Tibial artery (tissue), 4 donors: ENCODE measurements at regions not wholly inside any gene's neighbourhood (a gene's known extent, or its start where the extent isn't known, plus 50 kb on each side); places are given as distances from the start of the nearest gene placed in this dataset.

ENCODE experiments used
- DNase-seq, 2 donors: peaks; one replicate each; pipeline ENCODE4 v3.0.0-alpha.2; 2019
- H3K27ac ChIP-seq, 2 donors: fragments of 200-600 bp; sonication (generic) in 1 of 2; 1 replicate in 1 of 2; 2 replicates in 1 of 2; pipeline ENCODE4 v1.5.1; 2018 to 2019; ENCODE audit warnings: mild to moderate bottlenecking in 1 of 2
- H3K27me3 ChIP-seq, 2 donors: fragments of 200-600 bp; sonication (generic) in 1 of 2; one replicate each; pipeline versions ENCODE4 v1.5.1 to v1.6.0; 2016 to 2019
- H3K36me3 ChIP-seq, 3 donors: fragments of 200-600 bp; sonication (generic) in 2 of 3; one replicate each; pipeline ENCODE4 v1.5.1; 2016 to 2019; ENCODE audit warnings: mild to moderate bottlenecking in 2 of 3
- H3K4me1 ChIP-seq, 4 donors: fragments of 200-600 bp; sonication (generic) in 2 of 4; 1 replicate in 3 of 4; 2 replicates in 1 of 4; pipeline ENCODE4 v1.5.1; 2016 to 2019
- H3K4me3 ChIP-seq, 2 donors: fragments of 200-600 bp; sonication (generic) in 1 of 2; 1 replicate in 1 of 2; 2 replicates in 1 of 2; pipeline ENCODE4 v1.5.1; 2018 to 2019; ENCODE audit warnings: mild to moderate bottlenecking in 2 of 2
- H3K9me3 ChIP-seq, 3 donors: fragments of 200-600 bp; sonication (generic) in 1 of 3; one replicate each; pipeline ENCODE4 v1.5.1; 2016 to 2019
- CTCF ChIP-seq, 2 experiments: fragments of 200-600 bp in 1 of 2; fragments of 450-650 bp in 1 of 2; IDR thresholded peaks; one replicate each; pipeline ENCODE4 v1.5.1; 2017 to 2019; ENCODE audit warnings: antibody characterized with exemption in 2 of 2, mild to moderate bottlenecking in 1 of 2, moderate library complexity in 1 of 2
- intact Hi-C: fragments of 100-400 bp; cut with DNase I; formaldehyde crosslinking; loops from one replicate; pipeline ENCODE4 v1.15.0; 2023; ENCODE audit warnings: low total_unique reads

GRCh38 chr1:55750628-55750995 lies 535.4 kb upstream of the USP24 start:
- Histone ChIP-seq H3K4me1 (no peaks in the 10 kb centered on the region), H3K27me3 (no peaks in the 10 kb centered on the region), H3K27ac (no peak overlapping the region), H3K9me3 (no peaks in the 10 kb centered on the region), H3K36me3 (no peaks in the 10 kb centered on the region), H3K4me3 (no peak overlapping the region)
- intact Hi-C loops, result no loop called here
- no peak for TF ChIP-seq CTCF (IDR thresholded peaks at IDR 0.05)
- DNase-seq, result no peak

- DNase-seq, result no peak
- TF ChIP-seq CTCF (IDR thresholded peaks at IDR 0.05), result no peak
- no peaks in the 10 kb centered on the region for H3K4me1 ChIP-seq
- intact Hi-C loops, result no loop called here
- no peaks in the 10 kb centered on the region for H3K9me3 ChIP-seq
- H3K27me3 ChIP-seq, result no peaks in the 10 kb centered on the region
- H3K4me3 ChIP-seq, result no peak overlapping the region
- H3K27ac ChIP-seq, result no peak overlapping the region
- no peaks in the 10 kb centered on the region for H3K36me3 ChIP-seq
Measured at GRCh38 chr1:55749975-55750627, 534.9 kb upstream of the USP24 start.

- Histone ChIP-seq H3K9me3 (no peaks in the 10 kb centered on the region), H3K27me3 (no peaks in the 10 kb centered on the region), H3K4me3 (no peak overlapping the region), H3K4me1 (no peaks in the 10 kb centered on the region), H3K36me3 (no peaks in the 10 kb centered on the region), H3K27ac (no peak overlapping the region)
- intact Hi-C loops, result no loop called here
- TF ChIP-seq CTCF (IDR thresholded peaks at IDR 0.05), result no peak
- no peak for DNase-seq
Measured at GRCh38 chr1:55747408-55747841, 532.3 kb upstream of the USP24 start.

GRCh38 chr1:55746710-55747109 lies 531.5 kb upstream of the USP24 start:
- H3K4me1 ChIP-seq, result no peaks in the 10 kb centered on the region
- no peak for DNase-seq
- no peak overlapping the region for H3K4me3 ChIP-seq
- TF ChIP-seq CTCF (IDR thresholded peaks at IDR 0.05), result no peak
- H3K36me3 ChIP-seq, result no peaks in the 10 kb centered on the region
- intact Hi-C loops, result no loop called here
- no peaks in the 10 kb centered on the region for H3K9me3 ChIP-seq
- no peak overlapping the region for H3K27ac ChIP-seq
- no peaks in the 10 kb centered on the region for H3K27me3 ChIP-seq

- intact Hi-C loops, result no loop called here
- no peaks in the 10 kb centered on the region for H3K9me3 ChIP-seq
- no peak overlapping the region for H3K27ac ChIP-seq
- no peak overlapping the region for H3K4me3 ChIP-seq
- no peak for TF ChIP-seq CTCF (IDR thresholded peaks at IDR 0.05)
- DNase-seq, result no peak
- H3K27me3 ChIP-seq, result no peaks in the 10 kb centered on the region
- H3K4me1 ChIP-seq, result no peaks in the 10 kb centered on the region
- no peaks in the 10 kb centered on the region for H3K36me3 ChIP-seq
Measured at GRCh38 chr1:55741516-55741915, 526.4 kb upstream of the USP24 start.

- no peak for TF ChIP-seq CTCF (IDR thresholded peaks at IDR 0.05)
- H3K4me3 ChIP-seq, result no peak overlapping the region
Measured at GRCh38 chr1:55735106-55735505, 519.9 kb upstream of the USP24 start.

More at GRCh38 chr1:55735106-55735505, 519.9 kb upstream of the USP24 start:
- intact Hi-C loops, result no loop called here
- Histone ChIP-seq H3K27ac (no peak overlapping the region), H3K4me1 (no peaks in the 10 kb centered on the region), H3K27me3 (no peaks in the 10 kb centered on the region), H3K9me3 (no peaks in the 10 kb centered on the region), H3K36me3 (no peaks in the 10 kb centered on the region)
- no peak for DNase-seq
